GM19193 (cell line): ENCODE measurements at regions not wholly inside any gene's neighbourhood (a gene's known extent, or its start where the extent isn't known, plus 50 kb on each side); places are given as distances from the start of the nearest gene placed in this dataset.

Experiments used
- POLR2A ChIP-seq: IDR thresholded peaks from 4 replicates; pipeline ENCODE4 v1.6.1; 2011; ENCODE audit not compliant: insufficient read depth, insufficient read length; ENCODE audit errors: extremely low read depth

DNA sequence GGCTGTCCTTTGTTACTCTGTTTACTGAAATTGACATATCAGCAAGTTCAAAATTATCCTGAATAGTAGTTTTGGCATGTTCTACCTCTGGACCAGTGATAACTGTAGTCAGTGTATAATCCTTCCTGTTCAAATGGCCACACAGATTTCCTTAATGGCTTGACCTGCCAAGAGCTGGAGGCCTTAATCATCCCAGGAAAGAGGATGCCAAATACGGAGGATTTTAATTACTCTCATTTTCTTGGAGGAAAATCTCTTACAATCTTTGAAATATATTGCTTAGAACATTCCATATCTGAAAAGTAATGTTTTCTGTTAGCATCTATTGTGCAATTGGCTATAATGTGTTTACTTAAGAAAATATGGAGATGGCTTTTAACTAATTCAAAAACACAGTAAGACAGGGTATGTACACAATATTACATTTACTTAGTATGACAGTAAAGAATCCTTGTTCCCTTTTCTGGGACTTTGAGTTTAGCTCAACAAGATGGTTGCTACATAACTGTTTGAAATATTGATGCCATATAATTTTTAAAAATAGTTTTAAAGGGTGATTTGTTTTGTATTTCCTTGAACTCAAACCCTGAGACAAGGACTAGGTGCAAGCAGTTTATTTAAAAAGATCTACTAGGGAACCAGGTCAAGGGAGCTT, 68.9 kb upstream of the SELENOP start:
- no peak for TF ChIP-seq POLR2A

DNA sequence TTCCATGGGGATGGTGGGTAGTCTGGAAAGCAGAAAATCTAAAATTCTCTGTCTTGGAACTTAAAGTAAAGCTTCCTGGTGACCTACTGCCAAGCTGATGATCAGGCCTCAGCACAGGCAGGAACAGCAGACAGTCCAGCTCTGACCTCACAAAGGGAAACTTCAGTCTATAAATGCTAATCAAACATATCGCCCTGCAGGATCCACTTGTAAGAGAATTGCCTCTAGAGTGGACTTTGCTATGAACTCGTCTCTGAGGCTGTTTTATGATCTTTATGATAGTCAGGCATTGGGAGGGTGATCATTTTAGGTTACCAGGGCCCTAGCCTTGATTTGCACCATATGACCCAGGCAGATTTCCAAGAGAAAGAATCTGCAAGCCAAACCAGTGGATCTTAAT, 67.6 kb upstream of the SELENOP start:
- TF ChIP-seq POLR2A: no peak

GRCh38 chr5:42878550-42878949, 66.9 kb upstream of the SELENOP start:
- no peak for TF ChIP-seq POLR2A

DNA sequence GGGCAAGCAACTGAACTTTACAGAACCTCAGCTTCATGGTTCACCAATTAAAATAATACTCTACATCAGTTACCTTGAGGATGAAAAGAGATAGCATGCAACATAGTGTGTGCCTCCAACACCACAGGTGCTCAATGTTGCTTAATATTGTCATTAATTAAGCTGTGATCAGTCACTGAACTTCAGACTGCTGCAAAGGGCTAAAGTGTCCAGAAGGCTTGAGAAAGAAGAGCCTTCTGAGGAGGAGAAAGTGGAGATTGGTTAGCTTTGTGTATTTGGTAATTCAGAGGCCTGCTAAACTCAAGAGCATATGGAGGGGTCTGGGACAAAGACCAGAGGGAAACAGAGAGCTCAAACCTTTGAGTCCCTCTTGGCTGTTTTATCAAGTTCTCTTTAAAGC, 66.3 kb upstream of the SELENOP start:
- TF ChIP-seq POLR2A: no peak

DNA sequence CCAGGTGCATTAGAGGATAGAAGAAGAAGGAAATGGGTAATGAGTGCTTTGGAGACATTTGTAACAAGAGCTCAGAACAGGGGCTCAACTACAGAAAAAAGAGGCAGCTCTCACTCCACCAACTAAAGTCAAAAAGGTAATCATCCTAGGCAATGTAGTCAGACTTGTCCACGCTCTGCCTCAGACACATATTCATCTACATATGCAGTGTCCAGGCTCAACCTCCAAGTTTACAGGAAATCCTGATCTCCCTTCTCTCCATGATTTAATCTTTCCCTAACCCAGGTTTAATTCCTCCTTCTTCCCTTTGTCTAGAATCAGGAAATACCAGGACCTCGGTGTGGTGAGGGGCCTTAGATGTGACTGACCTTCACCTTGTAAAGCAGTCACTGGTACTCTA, 65.7 kb upstream of the SELENOP start:
- TF ChIP-seq POLR2A: no peak

DNA sequence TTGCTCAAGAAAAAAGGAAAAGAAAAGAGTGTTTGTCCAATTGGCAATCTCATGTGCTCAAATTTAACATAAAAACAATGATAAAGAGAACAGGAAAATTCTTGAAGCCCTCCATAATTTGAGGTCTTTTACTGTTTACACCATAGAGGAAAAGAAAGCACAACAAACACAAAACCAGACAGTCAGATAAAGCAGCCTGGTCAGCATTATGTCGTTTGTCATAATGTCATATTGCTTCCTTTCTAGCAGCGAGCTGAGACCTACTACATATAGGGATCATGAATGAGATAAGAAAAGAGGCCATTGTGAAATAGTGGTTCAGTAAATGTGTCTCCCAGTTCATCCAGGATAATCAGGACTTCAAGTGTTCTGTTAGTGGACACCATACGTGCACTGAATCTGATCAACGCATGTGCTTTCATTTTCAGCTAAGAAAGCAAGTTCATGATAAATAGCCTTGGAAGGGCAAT, 64.7 kb upstream of the SELENOP start:
- TF ChIP-seq POLR2A: no peak

DNA sequence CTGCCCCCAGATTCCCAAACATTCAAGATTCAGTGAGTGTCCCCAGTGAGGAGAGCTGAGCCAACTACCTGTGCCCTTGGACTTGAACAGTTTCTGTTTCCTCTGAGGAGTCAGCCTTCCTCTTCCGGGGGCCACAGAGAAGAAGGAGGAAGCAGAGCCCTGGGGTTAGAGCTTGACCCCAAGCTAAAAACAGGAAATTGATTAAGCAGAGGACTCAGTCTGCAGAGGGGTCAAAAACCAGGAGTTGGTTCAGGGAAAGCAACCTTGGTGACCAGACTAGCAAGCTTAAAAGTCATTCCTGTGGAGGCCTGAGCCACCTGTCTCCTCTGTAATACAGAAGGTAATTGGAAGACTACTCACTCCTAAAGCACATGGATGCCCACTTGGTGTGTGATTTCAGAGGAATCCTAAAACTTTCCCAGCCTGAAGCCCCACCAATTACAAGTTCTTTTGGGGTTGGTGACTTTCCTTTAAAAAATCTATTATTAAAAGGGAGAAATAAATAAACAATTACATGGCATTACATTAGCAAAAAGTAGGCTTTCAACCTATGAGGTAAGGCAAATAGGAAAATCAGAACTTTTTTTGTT, 64.2 kb upstream of the SELENOP start:
- no peak for TF ChIP-seq POLR2A

DNA sequence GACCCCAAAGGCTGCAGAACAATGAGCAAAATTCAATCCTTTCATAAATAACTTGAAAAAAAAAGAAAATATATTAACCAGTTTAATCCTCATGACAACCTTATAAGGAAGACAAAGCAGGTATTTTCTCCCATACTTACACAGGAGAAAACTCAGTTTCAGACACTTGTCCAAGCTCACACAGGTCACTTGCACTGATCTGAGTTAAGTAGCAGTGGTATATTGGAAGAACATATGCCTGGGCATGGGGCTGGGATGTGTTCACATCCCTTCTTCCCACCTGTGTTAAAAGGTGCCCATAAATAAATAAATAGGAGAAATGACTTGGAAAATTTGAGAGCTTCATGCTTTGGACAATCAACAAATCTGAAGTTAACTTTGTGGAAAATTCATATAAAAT, 63.5 kb upstream of the SELENOP start:
- no peak for TF ChIP-seq POLR2A

- TF ChIP-seq POLR2A: no peak
Measured at GRCh38 chr5:42874621-42875198, 63.0 kb upstream of the SELENOP start.

GRCh38 chr5:42872865-42873264, 61.2 kb upstream of the SELENOP start:
- TF ChIP-seq POLR2A: no peak

GRCh38 chr5:42870882-42871418, 59.3 kb upstream of the SELENOP start:
- no peak for TF ChIP-seq POLR2A
